GM19240 (cell line): ENCODE measurements at regions not wholly inside any gene's neighbourhood (a gene's known extent, or its start where the extent isn't known, plus 50 kb on each side); places are given as distances from the start of the nearest gene placed in this dataset.

Source experiments
- DNase-seq: peaks from one replicate; pipeline ENCODE4 v3.0.0; 2011; ENCODE audit warnings: low spot score; ENCODE audit not compliant: insufficient read length

DNA sequence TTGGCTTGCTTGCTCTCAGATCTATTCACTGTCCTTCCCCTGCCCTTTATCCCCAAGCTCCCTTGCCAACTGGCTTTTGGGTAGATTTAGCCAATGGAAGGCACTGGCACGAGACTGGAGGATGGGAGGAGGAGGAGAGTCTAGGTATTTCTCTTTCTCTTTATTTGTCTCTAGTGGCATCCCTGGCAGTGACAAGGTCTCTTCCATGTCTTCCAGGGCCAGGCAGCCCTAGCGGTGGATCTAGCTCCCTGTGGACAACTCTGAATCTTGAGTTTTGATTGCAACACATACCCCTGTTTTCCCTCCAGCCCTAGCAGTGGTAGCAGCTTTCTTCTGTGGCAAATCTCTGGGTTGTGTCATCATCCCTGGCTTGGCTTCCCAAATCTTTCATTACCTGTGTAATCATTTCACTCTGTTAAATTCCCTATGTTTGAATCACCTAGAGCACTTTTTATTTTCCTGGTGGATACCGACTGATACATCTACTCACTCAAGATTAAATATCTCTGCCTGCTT lies 171.1 kb upstream of the IRX6 start:
- DNase-seq = no peak

- no peak for DNase-seq
Measured at GRCh38 chr16:55154262-55154661, 169.7 kb upstream of the IRX6 start.

DNA sequence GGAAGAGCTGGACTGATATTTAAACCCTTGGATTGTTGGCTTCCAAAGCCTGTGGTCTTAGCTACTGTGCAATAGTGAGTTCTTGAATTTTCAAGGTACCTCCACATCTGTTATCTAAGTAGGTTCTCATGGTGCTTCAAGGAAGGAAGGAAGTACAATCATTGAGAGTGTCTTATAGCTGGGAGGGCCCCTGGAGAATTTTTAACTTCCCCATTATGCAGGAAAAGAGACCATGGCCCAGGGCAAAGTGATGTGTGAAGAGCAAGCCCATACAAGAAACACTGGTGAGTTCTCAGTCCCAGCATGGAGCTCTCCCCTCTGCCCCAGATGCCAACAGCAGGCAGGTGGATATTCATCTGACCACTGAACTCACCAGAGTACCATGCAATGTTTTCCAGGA lies 169.0 kb upstream of the IRX6 start:
- no peak for DNase-seq

DNA sequence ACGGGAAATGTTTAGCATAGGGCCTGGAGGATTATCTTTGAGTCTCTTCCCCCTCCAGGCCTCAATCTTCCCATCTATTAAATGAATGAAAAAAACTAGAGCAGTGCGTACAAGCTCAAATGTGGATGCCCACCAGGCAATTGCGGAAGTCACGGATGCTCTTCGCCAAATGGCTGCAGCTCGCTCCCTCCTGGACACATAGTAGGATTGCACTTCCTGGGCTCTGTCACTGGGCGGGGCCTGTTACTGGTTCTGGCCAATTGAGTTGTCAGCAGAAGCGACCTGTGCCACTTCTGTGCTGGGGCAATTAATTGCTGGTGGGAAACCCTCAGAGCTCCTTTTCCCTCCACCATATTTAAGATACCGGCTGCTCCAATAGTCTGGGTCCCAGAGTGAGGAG lies 168.2 kb upstream of the IRX6 start:
- DNase-seq = no peak

GRCh38 chr16:55169780-55170179 lies 154.2 kb upstream of the IRX6 start:
- no peak for DNase-seq

DNA sequence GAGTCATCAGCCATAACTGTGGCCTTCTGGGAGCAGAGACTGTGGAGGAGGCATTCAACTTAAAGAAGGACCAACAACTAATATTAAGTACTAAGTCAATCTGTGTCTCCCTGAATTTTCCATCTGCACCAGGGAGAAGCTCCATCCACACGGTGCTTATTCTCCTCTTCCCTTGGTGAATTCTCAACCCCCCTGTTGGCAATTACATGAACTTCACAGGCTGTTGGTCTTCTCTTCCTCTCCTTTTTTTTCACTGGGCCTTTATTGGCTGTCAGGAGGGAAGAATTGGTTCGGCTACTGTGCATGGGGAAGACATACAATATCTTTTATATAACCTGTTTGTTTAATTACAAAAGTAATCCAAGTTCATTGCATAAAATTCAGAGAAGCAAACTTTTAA lies 152.8 kb upstream of the IRX6 start:
- DNase-seq = no peak

- DNase-seq = no peak
Measured at GRCh38 chr16:55175389-55175788, 148.6 kb upstream of the IRX6 start.

DNA sequence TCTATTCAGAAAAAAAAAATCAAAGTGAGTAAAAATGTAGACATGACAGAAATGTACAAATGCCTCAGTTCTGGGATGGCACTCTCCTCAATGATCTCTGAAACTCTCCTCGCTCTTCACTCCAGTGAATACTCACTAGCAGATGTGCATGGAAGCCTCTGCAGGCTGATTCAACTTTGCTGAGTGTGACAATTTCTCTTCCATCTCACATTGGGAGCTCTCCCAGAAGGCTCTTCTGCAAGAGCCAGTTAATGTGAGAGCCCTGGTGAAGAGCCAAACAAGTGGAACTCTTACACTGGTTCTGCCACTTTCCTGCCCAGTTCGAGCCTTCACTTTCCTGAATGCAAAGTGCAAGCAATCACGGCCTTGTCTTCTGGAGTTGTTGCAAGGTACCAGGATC lies 147.1 kb upstream of the IRX6 start:
- no peak for DNase-seq

- no peak for DNase-seq
Measured at GRCh38 chr16:55179411-55179810, 144.6 kb upstream of the IRX6 start.

- DNase-seq = no peak
Measured at GRCh38 chr16:55179852-55180585, 144.0 kb upstream of the IRX6 start.

- no peak for DNase-seq
Measured at GRCh38 chr16:55184052-55184451, 140.0 kb upstream of the IRX6 start.

DNA sequence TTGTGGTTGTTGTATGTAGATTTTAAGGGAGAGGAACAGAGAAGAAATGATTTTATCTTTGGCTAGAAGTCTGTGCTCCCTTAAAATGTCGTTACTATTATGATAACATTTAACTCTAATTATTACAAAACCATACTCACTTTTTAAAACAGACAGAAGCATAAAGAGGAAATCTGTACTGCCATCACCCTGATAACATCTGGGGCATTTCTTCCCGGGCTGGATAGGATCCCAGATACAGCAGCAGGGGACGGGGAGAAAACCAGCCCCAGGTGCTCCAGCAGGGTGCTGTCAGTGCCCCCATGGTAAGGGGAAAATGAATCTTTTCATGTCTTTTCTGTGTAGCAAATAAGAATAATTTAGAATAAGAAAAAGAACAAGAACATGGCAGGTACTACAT lies 139.4 kb upstream of the IRX6 start:
- DNase-seq = no peak

DNA sequence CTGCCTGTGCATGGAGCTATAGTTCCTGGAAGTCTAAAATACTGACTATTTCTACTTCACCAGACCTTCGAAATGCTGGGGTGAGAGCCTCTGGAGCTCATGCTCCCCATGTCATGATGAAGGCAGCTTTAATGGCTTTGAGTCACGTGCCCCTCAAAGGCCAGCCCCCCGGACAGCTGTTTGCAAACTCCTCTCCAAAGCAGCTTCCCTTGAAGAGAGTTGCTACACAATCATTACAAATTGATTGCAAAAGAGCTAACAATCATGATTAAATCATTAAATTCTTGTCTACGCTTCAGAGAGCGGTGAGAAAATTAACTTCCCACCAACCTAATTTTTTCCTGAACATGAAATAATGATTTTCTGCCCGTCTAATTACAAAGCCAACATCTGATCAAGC lies 134.8 kb upstream of the IRX6 start:
- no peak for DNase-seq

- no peak for DNase-seq
Measured at GRCh38 chr16:55189682-55190636, 134.0 kb upstream of the IRX6 start.

- DNase-seq = no peak
Measured at GRCh38 chr16:55192734-55193133, 131.3 kb upstream of the IRX6 start.

- no peak for DNase-seq
Measured at GRCh38 chr16:55203570-55203969, 120.4 kb upstream of the IRX6 start.

- no peak for DNase-seq
Measured at GRCh38 chr16:55204069-55204468, 119.9 kb upstream of the IRX6 start.

- no peak for DNase-seq
Measured at GRCh38 chr16:55204923-55205322, 119.1 kb upstream of the IRX6 start.

- no peak for DNase-seq
Measured at GRCh38 chr16:55207693-55208428, 116.1 kb upstream of the IRX6 start.

DNA sequence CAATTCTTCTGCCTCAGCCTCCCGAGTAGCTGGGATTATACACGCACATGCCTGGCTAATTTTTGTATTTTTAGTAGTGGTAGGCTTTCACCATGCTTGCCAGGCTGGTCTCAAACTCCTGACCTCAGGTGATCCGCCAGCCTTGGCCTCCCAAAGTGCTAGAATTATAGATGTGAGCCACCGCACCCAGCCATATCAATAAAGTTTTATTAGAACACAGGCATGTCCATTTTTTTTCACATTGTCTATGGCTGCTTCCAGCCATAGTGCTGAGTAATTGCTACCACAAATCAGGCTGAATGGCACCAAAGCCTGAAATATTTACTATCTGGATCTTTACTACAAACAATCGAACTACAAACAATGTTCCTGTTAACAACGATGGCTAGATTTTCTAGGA lies 114.4 kb upstream of the IRX6 start:
- no peak for DNase-seq

GRCh38 chr16:55212791-55213190 lies 111.2 kb upstream of the IRX6 start:
- no peak for DNase-seq

DNA sequence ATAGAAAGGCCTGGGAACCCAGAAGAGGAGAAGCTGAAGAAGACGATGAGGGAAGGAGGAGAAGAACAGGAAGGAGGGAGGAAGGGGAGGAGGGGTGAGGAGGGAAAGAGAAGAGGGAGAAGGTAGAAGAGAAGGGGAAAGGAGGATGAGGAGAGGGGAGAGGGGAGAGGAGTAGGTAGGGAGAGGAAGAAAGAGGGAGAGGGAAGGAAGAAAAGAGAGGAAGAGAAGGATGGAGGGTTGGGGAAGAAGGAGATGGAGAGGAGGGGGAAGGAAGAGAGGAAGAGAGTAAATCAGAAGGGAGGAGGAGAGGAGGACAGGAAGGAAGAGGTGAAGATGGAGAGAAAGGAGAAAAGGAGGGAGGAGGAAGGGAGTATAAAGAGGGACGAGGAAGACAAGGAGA lies 109.6 kb upstream of the IRX6 start:
- DNase-seq = no peak
